Smooth muscle cell (in vitro differentiated cells): ENCODE measurements at regions not wholly inside any gene's neighbourhood (a gene's known extent, or its start where the extent isn't known, plus 50 kb on each side); places are given as distances from the start of the nearest gene placed in this dataset. TPM values are rescaled to one million over a fixed set of nuclear protein-coding genes. Genes with fewer than 3 reads are reported as not detected.

Source experiments
- small RNA-seq: library from RNA; depleted of rRNA; stranded (forward); fragments of <200 nt; gene quantifications from one replicate; pipeline ENCODE3, GENCODE V24; 2014

Small RNA genes lying in the stretch of these regions (small RNA-seq; reads per million reads assigned to genes)
- gene HMGN2P13 = not detected
